Osteoblast (primary cell): ENCODE measurements at regions not wholly inside any gene's neighbourhood (a gene's known extent, or its start where the extent isn't known, plus 50 kb on each side); places are given as distances from the start of the nearest gene placed in this dataset.

Experiments used
- DNase-seq: peaks from one replicate; pipeline ENCODE4 v3.0.0; 2011; ENCODE audit warnings: low spot score, mixed read lengths; ENCODE audit not compliant: insufficient read length; ENCODE audit errors: missing footprints
- H2AFZ ChIP-seq: 2 replicates; pipeline ENCODE4 v1.6.0; 2011; ENCODE audit warnings: mild to moderate bottlenecking, low read length
- H3K27ac ChIP-seq: 2 replicates; pipeline ENCODE4 v1.5.1; 2011; ENCODE audit warnings: mild to moderate bottlenecking, low read depth, low read length, moderate library complexity
- H3K27me3 ChIP-seq: 2 replicates; pipeline ENCODE4 v1.6.0; 2012; ENCODE audit warnings: mild to moderate bottlenecking, control low read depth, inconsistent platforms, low read length, moderate library complexity; ENCODE audit not compliant: insufficient read depth
- H3K36me3 ChIP-seq: 2 replicates; pipeline ENCODE4 v1.5.1; 2011; ENCODE audit warnings: mild to moderate bottlenecking, low read length, control low read depth, moderate library complexity; ENCODE audit not compliant: insufficient read depth
- H3K4me1 ChIP-seq: 2 replicates; pipeline ENCODE4 v1.5.1; 2011; ENCODE audit warnings: mild to moderate bottlenecking, low read length, control low read depth, moderate library complexity; ENCODE audit not compliant: insufficient read depth
- H3K4me2 ChIP-seq: 2 replicates; pipeline ENCODE4 v1.6.0; 2011; ENCODE audit warnings: mild to moderate bottlenecking, low read length; ENCODE audit not compliant: insufficient read depth
- H3K4me3 ChIP-seq: fragments of 200-600 bp; sonication (generic); 3 replicates; pipeline ENCODE4 v1.5.1; 2012; ENCODE audit warnings: mild to moderate bottlenecking, low read length, inconsistent platforms; ENCODE audit not compliant: insufficient read depth
- H3K79me2 ChIP-seq: 2 replicates; pipeline ENCODE4 v1.6.0; 2012; ENCODE audit warnings: mild to moderate bottlenecking, low read length, control low read depth, inconsistent platforms; ENCODE audit not compliant: insufficient read depth
- H3K9me3 ChIP-seq: 2 replicates; pipeline ENCODE4 v1.5.1; 2011; ENCODE audit warnings: low read depth, low read length, control low read depth
- H4K20me1 ChIP-seq: 2 replicates; pipeline ENCODE4 v1.6.0; 2012; ENCODE audit warnings: mild to moderate bottlenecking, low read length, control low read depth; ENCODE audit not compliant: insufficient read depth
- CTCF ChIP-seq: IDR thresholded peaks from 2 replicates; pipeline ENCODE4 v1.5.1; 2011; ENCODE audit warnings: mild to moderate bottlenecking, low read depth, low read length, moderate library complexity; ENCODE audit errors: extremely low read depth

DNA sequence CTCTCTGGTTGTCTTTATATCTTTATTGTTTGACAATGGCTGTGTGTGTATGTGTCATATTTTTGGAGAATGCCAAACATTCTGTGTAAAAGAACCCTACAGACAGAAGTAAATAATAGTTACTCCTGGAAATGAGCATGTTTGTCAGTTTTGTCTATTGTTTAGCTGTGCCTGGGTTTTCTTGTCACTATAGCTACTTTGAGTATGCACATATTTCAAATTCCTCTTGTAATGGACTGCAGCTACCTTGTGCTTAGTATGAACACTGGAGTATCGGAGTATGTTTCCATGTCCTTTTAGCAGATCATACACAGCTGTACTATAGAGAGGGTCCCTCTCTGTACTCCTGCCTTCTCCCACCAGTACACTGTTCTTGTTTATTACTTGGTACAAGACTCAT is 58.0 kb upstream of the DOCK10 start:
- H4K20me1 ChIP-seq = no peaks in the 10 kb centered on the region
- TF ChIP-seq CTCF = no peak
- peak overlapping the region; percentile 74 for H2AFZ ChIP-seq
- DNase-seq = peak; percentile 23
- H3K4me3 ChIP-seq = peak overlapping the region; percentile 34
- H3K4me1 ChIP-seq = peaks cover 51% of the 10 kb centered on the region
- peak overlapping the region; percentile 99 for H3K27ac ChIP-seq
- H3K9me3 ChIP-seq = no peaks in the 10 kb centered on the region
- H3K79me2 ChIP-seq = no peaks in the 10 kb centered on the region
- no peaks in the 10 kb centered on the region for H3K27me3 ChIP-seq
- H3K4me2 ChIP-seq = peak overlapping the region; percentile 75
- no peaks in the 10 kb centered on the region for H3K36me3 ChIP-seq

DNA sequence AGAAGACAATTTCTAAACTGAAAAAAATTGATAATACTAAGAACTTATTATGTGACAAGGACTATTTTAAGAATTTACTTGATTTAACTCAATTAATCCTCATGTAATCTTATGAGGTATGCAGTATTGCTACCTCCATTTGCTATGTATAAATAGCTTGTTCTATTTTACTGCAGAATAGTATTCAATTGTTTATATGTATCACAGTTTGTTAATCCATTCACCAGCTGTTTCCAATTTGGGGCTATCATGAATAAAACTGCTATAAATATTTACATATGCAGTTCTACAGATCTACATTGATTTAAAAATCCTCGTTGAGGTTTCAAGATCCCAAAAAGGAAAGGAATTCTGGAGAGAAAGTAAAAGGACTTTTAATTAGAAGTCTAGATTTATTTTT is 54.8 kb upstream of the DOCK10 start:
- no peak for TF ChIP-seq CTCF
- no peak for DNase-seq
- no peak overlapping the region for H2AFZ ChIP-seq
- H3K4me3 ChIP-seq = no peak overlapping the region
- no peak overlapping the region for H3K4me2 ChIP-seq
- no peaks in the 10 kb centered on the region for H4K20me1 ChIP-seq
- H3K27ac ChIP-seq = no peak overlapping the region
- no peaks in the 10 kb centered on the region for H3K27me3 ChIP-seq
- H3K79me2 ChIP-seq = no peaks in the 10 kb centered on the region
- H3K36me3 ChIP-seq = no peaks in the 10 kb centered on the region
- H3K4me1 ChIP-seq = peaks cover 33% of the 10 kb centered on the region
- no peaks in the 10 kb centered on the region for H3K9me3 ChIP-seq
